WTC11 (cell line): ENCODE measurements at regions not wholly inside any gene's neighbourhood (a gene's known extent, or its start where the extent isn't known, plus 50 kb on each side); places are given as distances from the start of the nearest gene placed in this dataset.

Experiments
- CREB1 ChIP-seq: sonication (generic); formaldehyde crosslinking; IDR thresholded peaks from 2 replicates; pipeline ENCODE4 v1.8.0; 2023; ENCODE audit warnings: mild to moderate bottlenecking, missing genetic modification reagents
- FOXJ3 ChIP-seq: sonication (generic); formaldehyde crosslinking; IDR thresholded peaks from 2 replicates; pipeline ENCODE4 v1.9.0; 2021; ENCODE audit warnings: missing genetic modification reagents, mild to moderate bottlenecking, borderline replicate concordance
- JAZF1 ChIP-seq: fragments of 250-450 bp; sonication (Bioruptor Pico); IDR thresholded peaks from 2 replicates; pipeline ENCODE4 v1.9.0; 2021; ENCODE audit warnings: moderate library complexity, mild to moderate bottlenecking, inconsistent platforms
- JUN ChIP-seq: sonication (generic); formaldehyde crosslinking; IDR thresholded peaks from 2 replicates; pipeline ENCODE4 v1.8.0; 2023; ENCODE audit warnings: mild to moderate bottlenecking, missing genetic modification reagents
- NFATC4 ChIP-seq: fragments of 250-450 bp; sonication (Bioruptor Pico); IDR thresholded peaks from 2 replicates; pipeline ENCODE4 v1.9.0; 2021; ENCODE audit warnings: mild to moderate bottlenecking
- SP1 ChIP-seq: sonication (generic); formaldehyde crosslinking; conservative IDR thresholded peaks from 2 replicates; pipeline ENCODE4 v1.8.1; 2022; ENCODE audit warnings: missing genetic modification reagents
- TF ChIP-seq, protein P1 (sequence below): fragments of 200-600 bp; IDR thresholded peaks from 2 replicates; pipeline ENCODE4 v1.8.0; 2022; ENCODE audit warnings: antibody characterized with exemption

DNA sequence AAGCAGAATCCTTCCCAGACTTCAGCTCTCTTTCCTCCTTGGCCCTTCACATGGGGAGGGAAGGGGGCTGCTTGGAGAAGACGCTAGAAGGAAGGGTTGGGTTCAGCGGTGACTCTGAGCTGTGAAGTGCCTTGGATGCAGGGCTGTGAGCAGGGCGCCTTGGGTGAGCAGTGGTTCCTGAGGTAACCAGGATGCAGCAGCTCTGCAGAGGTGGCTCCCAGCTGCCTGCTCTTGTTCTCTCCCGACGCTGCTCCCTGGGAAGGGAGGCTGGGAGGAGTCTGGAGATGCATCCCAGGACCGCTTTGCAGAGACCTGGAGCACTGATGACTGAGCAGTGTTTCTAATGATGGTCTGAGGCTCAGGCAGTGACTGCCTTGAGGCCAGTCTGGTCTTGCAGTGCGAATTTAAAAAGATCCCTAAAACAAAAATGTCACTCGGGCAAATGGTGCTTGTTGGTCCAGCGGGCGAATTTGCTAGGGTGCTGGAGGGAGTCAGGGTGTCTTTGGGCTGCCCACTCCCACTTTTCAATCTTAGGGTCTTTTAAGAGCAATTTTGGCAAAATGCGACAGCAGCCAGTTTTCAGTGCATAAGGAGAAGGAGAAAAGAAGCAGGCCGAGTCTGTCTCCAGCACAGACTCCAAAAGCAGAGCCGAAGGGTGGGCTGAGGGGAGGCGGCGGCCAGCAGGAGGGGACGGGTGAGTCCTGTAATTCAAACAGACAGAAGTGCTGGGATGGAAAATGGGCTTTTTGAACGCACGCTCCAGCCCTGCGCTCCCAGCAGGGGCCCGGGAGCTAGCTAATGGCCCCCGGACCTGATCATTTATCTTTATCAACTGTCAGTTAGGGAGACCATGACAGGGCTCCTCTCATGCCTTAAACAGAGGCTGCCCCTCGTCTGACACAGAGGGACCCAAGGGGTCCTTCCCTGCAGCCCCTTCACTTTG, 191.2 kb upstream of the SHH start:
- TF ChIP-seq NFATC4 (no peak), JUN (CRISPR knock-in tag) (no peak), JAZF1 (CRISPR knock-in tag) (no peak), CREB1 (no peak), FOXJ3 (CRISPR knock-in tag) (no peak), SP1 (CRISPR knock-in tag) (no peak)
- TF ChIP-seq, protein P1, sequence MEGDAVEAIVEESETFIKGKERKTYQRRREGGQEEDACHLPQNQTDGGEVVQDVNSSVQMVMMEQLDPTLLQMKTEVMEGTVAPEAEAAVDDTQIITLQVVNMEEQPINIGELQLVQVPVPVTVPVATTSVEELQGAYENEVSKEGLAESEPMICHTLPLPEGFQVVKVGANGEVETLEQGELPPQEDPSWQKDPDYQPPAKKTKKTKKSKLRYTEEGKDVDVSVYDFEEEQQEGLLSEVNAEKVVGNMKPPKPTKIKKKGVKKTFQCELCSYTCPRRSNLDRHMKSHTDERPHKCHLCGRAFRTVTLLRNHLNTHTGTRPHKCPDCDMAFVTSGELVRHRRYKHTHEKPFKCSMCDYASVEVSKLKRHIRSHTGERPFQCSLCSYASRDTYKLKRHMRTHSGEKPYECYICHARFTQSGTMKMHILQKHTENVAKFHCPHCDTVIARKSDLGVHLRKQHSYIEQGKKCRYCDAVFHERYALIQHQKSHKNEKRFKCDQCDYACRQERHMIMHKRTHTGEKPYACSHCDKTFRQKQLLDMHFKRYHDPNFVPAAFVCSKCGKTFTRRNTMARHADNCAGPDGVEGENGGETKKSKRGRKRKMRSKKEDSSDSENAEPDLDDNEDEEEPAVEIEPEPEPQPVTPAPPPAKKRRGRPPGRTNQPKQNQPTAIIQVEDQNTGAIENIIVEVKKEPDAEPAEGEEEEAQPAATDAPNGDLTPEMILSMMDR = no peak
